NT2/D1 (cell line): ENCODE measurements at regions not wholly inside any gene's neighbourhood (a gene's known extent, or its start where the extent isn't known, plus 50 kb on each side); places are given as distances from the start of the nearest gene placed in this dataset.

Experiments
- YY1 ChIP-seq: IDR thresholded peaks from 2 replicates; pipeline ENCODE4 v1.6.1; 2011; ENCODE audit not compliant: insufficient read length, insufficient read depth
- ZNF274 ChIP-seq: IDR thresholded peaks from 2 replicates; pipeline ENCODE4 v1.6.1; 2011; ENCODE audit warnings: mild to moderate bottlenecking, low read depth, low read length

DNA sequence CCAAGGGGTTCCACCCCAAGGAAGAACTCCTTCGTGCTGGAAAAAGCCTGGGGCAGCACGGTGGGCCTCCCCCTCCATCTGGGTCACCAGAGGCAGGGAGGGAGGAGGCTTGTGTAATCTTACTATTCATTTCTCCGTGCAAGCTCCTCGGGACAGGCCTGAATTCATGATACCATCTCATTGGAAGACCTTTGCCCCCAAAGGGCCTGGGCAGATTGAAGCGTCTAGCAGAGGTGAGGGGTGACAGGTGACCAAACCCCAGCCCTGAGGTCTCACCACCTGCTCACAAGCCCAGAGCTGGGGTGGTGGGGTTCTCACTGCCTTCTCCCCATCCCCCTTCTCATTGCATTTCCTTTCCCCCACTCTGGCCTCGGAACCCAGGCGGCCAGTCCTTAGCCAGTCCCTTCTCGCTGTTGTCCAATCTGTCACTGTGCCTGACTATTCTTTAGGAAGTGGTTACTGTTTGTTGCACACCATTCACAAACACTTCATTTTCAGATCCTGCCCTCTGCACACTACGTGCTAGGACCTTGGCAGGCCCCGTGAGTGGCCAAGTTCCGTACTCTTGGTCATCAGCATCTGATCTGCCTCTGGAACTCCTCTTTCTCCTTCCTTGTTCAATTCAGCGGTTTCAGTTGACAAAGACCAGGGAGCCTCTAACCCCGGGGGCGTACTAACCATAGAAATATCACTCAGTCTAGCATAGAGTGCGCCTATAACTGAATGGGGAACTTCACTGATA, 137.1 kb downstream of the LY86 start:
- TF ChIP-seq ZNF274 (no peak), YY1 (no peak)
